ENCODE measurements at regions not wholly inside any gene's neighbourhood (a gene's known extent, or its start where the extent isn't known, plus 50 kb on each side); places are given as distances from the start of the nearest gene placed in this dataset.

DNA sequence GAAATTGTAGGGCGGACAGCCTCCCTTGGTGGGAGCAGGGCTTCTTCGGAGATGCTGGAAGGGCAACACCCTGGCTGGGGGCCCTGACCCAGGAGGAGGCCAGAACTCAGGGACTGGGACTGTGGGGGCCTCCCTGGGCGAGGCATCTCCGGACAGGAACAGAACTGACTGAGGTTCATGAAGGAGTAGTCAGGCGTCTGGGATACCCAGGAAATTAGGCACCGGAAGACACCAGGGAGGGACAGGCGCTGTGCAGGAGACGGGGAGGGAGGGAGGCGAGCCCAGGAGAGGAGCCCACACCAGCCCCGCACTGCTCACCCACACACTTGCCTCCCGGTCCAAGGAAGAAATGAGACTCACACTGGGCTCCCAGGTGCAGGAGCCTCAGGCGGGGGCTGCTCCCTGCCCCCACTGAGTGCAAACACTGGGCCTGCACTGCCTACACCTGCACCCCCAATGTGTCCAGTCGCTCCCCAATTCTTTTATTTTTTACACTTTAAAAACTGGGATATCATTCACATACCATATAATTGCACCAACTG lies 262.6 kb upstream of the SFSWAP start:
- TF ChIP-seq EZH2 (IDR thresholded peaks at IDR 0.05; ENCODE audit: borderline replicate concordance, low read length) = no peak
- no peak for TF ChIP-seq CTCF (IDR thresholded peaks at IDR 0.05; ENCODE audit: low read length)

All from OCI-LY1 (cell line).